Effector memory CD4-positive, alpha-beta T cell (primary cell): ENCODE measurements at regions not wholly inside any gene's neighbourhood (a gene's known extent, or its start where the extent isn't known, plus 50 kb on each side); places are given as distances from the start of the nearest gene placed in this dataset.

Experiments used
- DNase-seq, 3 donors: peaks; one replicate each; pipeline ENCODE4 v3.0.0-alpha.2; 2020
- H3K27ac ChIP-seq: 2 replicates; pipeline ENCODE4 v1.7.0; 2013; ENCODE audit warnings: mild to moderate bottlenecking, low read length, moderate library complexity; ENCODE audit not compliant: insufficient read depth, poor library complexity, severe bottlenecking
- H3K27me3 ChIP-seq: replicated peaks from 2 replicates; pipeline ENCODE4 v1.7.0; 2013; ENCODE audit warnings: mild to moderate bottlenecking, low read length; ENCODE audit not compliant: insufficient read depth, control insufficient read depth, poor library complexity, severe bottlenecking
- H3K36me3 ChIP-seq: 2 replicates; pipeline ENCODE4 v1.7.0; 2013; ENCODE audit warnings: mild to moderate bottlenecking, low read length, moderate library complexity; ENCODE audit not compliant: control insufficient read depth, insufficient read depth
- H3K4me1 ChIP-seq: 2 replicates; pipeline ENCODE4 v1.7.0; 2013; ENCODE audit warnings: low read length, mild to moderate bottlenecking; ENCODE audit not compliant: control insufficient read depth, insufficient read depth, poor library complexity, severe bottlenecking
- H3K4me3 ChIP-seq: 2 replicates; pipeline ENCODE4 v1.7.0; 2013; ENCODE audit warnings: low read length, low read depth, mild to moderate bottlenecking; ENCODE audit not compliant: insufficient read depth, poor library complexity, severe bottlenecking
- H3K9me3 ChIP-seq: 2 replicates; pipeline ENCODE4 v1.7.0; 2013; ENCODE audit warnings: mild to moderate bottlenecking, low read length, moderate library complexity; ENCODE audit not compliant: control insufficient read depth

DNA sequence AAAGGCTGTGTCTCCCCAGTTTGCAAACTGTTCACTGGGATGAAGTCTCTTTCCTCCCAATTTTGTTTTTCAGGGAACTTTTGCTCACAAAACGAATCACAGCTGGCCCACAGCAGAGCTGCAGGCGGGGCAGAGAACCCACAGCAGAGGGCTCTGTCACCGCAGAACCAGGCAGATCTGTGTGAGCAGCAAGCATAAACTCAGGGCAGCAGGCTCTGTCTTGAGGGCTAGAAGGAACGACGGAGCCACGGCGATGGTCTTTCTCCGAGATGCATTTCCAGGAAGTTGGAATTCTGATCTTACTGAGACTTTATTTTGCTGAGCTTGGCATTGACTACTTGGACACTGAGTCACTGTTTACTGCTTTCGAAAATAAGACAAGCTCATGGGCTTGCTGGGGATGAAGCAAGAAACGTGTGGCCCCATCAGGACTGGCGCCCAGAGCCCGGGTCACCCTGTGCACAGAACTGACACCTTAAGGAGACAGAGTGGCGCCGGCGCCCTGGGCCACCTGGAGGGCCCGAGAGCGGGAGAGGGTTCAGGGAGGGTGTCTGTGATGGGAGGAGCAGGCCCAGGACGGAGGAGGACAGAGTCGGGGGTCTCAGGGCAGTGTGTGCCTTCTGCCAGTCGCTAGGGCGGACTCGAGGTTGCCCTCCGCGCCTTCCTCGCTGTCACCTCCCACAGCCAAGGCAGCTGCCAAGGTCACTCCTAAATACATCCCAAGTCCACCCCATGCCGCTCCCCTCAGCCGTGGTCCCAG lies 106.3 kb upstream of the NXT1 start:
- H3K27ac ChIP-seq = no peak overlapping the region
- H3K4me1 ChIP-seq = no peaks in the 10 kb centered on the region
- no peaks in the 10 kb centered on the region for H3K27me3 ChIP-seq
- no peaks in the 10 kb centered on the region for H3K9me3 ChIP-seq
- DNase-seq = no peak
- H3K36me3 ChIP-seq = no peaks in the 10 kb centered on the region
- H3K4me3 ChIP-seq = no peak overlapping the region

GRCh38 chr20:23243791-23244155 lies 106.8 kb upstream of the NXT1 start:
- Histone ChIP-seq H3K9me3 (no peaks in the 10 kb centered on the region), H3K27ac (no peak overlapping the region), H3K27me3 (no peaks in the 10 kb centered on the region), H3K36me3 (no peaks in the 10 kb centered on the region), H3K4me3 (no peak overlapping the region), H3K4me1 (no peaks in the 10 kb centered on the region)
- DNase-seq = no peak

DNA sequence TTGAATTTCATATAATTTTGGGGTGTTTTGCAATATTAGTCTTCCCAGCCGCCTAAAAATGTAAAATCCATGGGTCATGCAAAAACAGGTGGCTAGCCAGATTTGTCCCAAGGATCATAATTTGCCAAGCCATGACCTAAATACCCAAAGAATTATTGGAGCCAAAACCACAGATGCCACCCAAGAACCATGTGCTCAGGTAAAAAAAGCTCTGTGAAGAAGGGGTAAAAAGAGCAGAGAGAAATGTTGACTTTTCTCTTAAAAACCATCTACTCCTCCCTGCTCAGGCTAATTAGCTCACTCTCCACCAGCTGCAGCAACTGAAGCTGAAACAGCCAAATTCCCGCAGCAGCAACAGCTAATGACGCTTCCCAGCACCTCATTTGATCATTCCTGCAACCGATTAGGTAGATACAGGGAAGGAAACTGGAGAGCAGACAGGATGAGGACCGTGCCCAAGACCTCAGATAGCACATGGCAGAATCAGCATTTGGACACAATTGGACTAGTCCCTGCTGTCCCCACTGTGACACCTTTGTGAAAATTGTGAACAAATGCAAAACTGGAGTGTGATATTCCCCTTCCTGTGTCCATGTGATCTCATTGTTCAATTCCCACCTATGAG lies 107.9 kb upstream of the NXT1 start:
- no peak for DNase-seq
- H3K4me1 ChIP-seq = no peaks in the 10 kb centered on the region
- no peaks in the 10 kb centered on the region for H3K27me3 ChIP-seq
- H3K36me3 ChIP-seq = no peaks in the 10 kb centered on the region
- H3K27ac ChIP-seq = no peak overlapping the region
- H3K4me3 ChIP-seq = no peak overlapping the region
- no peaks in the 10 kb centered on the region for H3K9me3 ChIP-seq

- no peak for DNase-seq
- H3K4me1 ChIP-seq = no peaks in the 10 kb centered on the region
- no peak overlapping the region for H3K4me3 ChIP-seq
- H3K36me3 ChIP-seq = no peaks in the 10 kb centered on the region
- no peaks in the 10 kb centered on the region for H3K9me3 ChIP-seq
- H3K27ac ChIP-seq = no peak overlapping the region
- H3K27me3 ChIP-seq = no peaks in the 10 kb centered on the region
Observed at GRCh38 chr20:23242104-23242503, 108.5 kb upstream of the NXT1 start.

DNA sequence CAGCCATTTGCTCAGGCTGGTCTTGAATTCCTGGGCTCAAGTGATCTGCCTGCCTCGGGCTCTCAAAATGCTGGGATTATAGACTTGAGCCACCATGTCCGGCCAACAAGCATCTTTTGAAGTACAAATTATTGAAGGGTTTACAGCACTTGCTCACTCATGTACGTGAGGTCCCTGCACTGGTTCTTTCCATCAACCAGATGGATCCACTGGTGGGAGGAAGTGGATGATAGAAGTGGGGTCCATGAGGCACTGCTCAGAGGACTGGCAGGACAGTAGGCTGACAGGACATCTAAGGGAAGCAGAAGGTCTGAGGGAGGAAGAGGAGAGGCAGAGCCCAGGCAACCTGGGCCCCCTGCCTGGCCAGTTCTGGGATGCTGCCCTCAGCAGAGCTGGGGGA lies 109.2 kb upstream of the NXT1 start:
- Histone ChIP-seq H3K36me3 (no peaks in the 10 kb centered on the region), H3K4me1 (no peaks in the 10 kb centered on the region), H3K27ac (no peak overlapping the region), H3K9me3 (no peaks in the 10 kb centered on the region), H3K4me3 (no peak overlapping the region), H3K27me3 (no peaks in the 10 kb centered on the region)
- DNase-seq = no peak

DNA sequence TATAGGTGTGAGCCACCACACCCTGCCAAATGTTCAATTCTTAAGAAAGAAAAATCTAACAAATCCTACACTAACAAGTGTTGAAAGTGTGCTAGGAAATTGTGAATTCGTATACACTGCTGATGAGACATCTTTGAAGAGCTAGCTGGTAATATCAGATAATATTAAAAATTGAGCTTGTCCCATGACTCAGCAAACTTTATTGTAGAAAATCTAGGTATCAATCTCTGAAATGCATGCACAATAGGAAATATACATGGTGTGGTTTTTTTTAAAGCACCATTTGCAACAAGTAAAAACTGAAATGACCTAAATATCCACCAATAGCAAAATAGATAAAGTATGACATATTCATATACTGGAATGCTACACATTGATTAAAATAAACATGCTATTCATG lies 110.1 kb upstream of the NXT1 start:
- Histone ChIP-seq H3K4me1 (no peaks in the 10 kb centered on the region), H3K4me3 (no peak overlapping the region), H3K27me3 (no peaks in the 10 kb centered on the region), H3K36me3 (no peaks in the 10 kb centered on the region), H3K9me3 (no peaks in the 10 kb centered on the region), H3K27ac (no peak overlapping the region)
- no peak for DNase-seq

GRCh38 chr20:23237201-23237600 lies 113.4 kb upstream of the NXT1 start:
- Histone ChIP-seq H3K4me3 (no peak overlapping the region), H3K36me3 (no peaks in the 10 kb centered on the region), H3K27ac (no peak overlapping the region), H3K27me3 (no peaks in the 10 kb centered on the region), H3K9me3 (no peaks in the 10 kb centered on the region), H3K4me1 (no peaks in the 10 kb centered on the region)
- no peak for DNase-seq

- Histone ChIP-seq H3K9me3 (no peaks in the 10 kb centered on the region), H3K27ac (no peak overlapping the region), H3K27me3 (no peaks in the 10 kb centered on the region), H3K4me1 (no peaks in the 10 kb centered on the region), H3K36me3 (no peaks in the 10 kb centered on the region), H3K4me3 (no peak overlapping the region)
- DNase-seq = no peak
Observed at GRCh38 chr20:23235173-23236027, 115.2 kb upstream of the NXT1 start.

- no peak overlapping the region for H3K27ac ChIP-seq
- H3K36me3 ChIP-seq = no peaks in the 10 kb centered on the region
- no peaks in the 10 kb centered on the region for H3K27me3 ChIP-seq
- no peak for DNase-seq
- no peak overlapping the region for H3K4me3 ChIP-seq
- H3K4me1 ChIP-seq = no peaks in the 10 kb centered on the region
- no peaks in the 10 kb centered on the region for H3K9me3 ChIP-seq
Observed at GRCh38 chr20:23234311-23235078, 116.1 kb upstream of the NXT1 start.
